Coronary artery (tissue), 2 donors: ENCODE measurements at regions not wholly inside any gene's neighbourhood (a gene's known extent, or its start where the extent isn't known, plus 50 kb on each side); places are given as distances from the start of the nearest gene placed in this dataset.
A peak's percentile ranks its signal among the peaks of the same experiment; 100 is the strongest.

Experiments used
- DNase-seq: peaks from one replicate; pipeline ENCODE4 v3.0.0-alpha.2; 2017; ENCODE audit warnings: low spot score
- H3K27ac ChIP-seq, 2 donors: fragments of 200-600 bp; sonication (generic); one replicate each; pipeline ENCODE4 v1.5.1; 2016 to 2019
- H3K4me3 ChIP-seq: fragments of 200-600 bp; sonication (generic); 2 replicates; pipeline ENCODE4 v1.5.1; 2016; ENCODE audit warnings: mild to moderate bottlenecking, moderate library complexity
- TF ChIP-seq, protein P1 (sequence below): fragments of 200-600 bp; sonication (generic); IDR thresholded peaks from one replicate; pipeline ENCODE4 v1.5.1; 2019; ENCODE audit warnings: antibody characterized with exemption

- Histone ChIP-seq H3K27ac (no peak overlapping the region), H3K4me3 (no peak overlapping the region)
- DNase-seq = no peak
- TF ChIP-seq, protein P1, sequence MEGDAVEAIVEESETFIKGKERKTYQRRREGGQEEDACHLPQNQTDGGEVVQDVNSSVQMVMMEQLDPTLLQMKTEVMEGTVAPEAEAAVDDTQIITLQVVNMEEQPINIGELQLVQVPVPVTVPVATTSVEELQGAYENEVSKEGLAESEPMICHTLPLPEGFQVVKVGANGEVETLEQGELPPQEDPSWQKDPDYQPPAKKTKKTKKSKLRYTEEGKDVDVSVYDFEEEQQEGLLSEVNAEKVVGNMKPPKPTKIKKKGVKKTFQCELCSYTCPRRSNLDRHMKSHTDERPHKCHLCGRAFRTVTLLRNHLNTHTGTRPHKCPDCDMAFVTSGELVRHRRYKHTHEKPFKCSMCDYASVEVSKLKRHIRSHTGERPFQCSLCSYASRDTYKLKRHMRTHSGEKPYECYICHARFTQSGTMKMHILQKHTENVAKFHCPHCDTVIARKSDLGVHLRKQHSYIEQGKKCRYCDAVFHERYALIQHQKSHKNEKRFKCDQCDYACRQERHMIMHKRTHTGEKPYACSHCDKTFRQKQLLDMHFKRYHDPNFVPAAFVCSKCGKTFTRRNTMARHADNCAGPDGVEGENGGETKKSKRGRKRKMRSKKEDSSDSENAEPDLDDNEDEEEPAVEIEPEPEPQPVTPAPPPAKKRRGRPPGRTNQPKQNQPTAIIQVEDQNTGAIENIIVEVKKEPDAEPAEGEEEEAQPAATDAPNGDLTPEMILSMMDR = no peak
These were observed 154.8 kb upstream of the FHL2 start for GRCh38 chr2:105553538-105554196.

DNA sequence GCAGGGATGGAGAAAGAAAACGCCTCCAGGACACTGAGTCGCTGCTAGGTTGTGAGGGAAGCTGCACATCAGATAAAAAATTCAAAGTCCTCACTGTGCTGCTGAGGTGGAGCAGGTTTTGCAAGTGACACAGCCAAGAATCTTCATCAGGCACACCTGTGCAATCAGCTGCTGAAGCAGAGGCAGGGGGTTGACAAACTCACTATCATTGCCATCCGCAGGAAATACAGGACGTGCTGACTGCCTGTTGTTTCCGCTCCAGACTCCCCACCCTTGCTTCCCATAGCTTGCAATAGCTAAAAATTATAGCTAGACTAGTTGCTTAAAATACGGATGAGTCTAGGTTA is 147.8 kb upstream of the FHL2 start:
- H3K27ac ChIP-seq = no peak overlapping the region
- TF ChIP-seq, protein P1 = no peak

DNA sequence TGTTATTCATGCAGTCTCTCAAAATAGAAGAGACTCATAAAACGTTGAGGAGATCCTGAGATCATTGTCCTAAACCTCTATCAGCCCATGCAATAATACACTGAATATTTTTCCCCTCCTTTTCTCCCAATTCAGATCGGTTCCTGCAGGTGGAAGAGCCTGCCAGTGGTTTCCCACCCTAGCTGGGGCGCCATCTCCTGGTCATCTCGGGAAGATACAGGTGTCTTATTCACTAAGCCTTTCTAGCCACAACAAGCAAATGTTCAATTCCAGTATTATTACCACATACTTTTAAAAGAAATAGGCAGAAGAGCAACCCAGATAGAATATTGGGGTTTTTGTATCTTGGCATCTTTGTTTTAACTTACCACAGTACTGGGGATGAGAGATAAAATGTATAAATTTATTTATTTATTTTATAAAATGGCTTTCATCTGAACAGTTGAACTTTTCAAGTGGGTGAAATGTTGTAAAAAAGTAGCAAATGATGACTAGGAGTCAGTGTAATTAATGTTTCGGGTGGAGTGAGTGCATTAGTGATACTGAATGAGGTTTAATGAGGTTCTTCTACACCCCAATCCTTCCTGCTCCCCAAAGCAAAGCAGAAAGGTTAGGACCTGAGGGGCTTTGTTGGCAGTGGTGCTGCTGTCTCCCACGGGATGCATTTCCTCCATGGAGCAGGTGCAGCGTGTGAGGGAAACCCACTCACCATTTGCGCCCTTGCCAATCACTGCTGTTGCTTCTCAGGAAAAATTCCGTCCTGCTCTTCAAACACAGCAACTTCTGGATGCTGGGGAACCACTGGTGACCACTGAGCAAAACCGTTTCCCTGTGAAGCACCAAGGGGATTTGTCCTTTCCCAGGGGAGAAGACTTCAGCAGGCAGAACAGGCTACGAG is 147.1 kb upstream of the FHL2 start:
- no peak for DNase-seq
- Histone ChIP-seq H3K27ac (no peak overlapping the region), H3K4me3 (no peak overlapping the region)
- TF ChIP-seq, protein P1 = peak; percentile 57

More for the DNA sequence above, 147.8 kb upstream of the FHL2 start:
- H3K4me3 ChIP-seq = no peak overlapping the region
- no peak for DNase-seq

DNA sequence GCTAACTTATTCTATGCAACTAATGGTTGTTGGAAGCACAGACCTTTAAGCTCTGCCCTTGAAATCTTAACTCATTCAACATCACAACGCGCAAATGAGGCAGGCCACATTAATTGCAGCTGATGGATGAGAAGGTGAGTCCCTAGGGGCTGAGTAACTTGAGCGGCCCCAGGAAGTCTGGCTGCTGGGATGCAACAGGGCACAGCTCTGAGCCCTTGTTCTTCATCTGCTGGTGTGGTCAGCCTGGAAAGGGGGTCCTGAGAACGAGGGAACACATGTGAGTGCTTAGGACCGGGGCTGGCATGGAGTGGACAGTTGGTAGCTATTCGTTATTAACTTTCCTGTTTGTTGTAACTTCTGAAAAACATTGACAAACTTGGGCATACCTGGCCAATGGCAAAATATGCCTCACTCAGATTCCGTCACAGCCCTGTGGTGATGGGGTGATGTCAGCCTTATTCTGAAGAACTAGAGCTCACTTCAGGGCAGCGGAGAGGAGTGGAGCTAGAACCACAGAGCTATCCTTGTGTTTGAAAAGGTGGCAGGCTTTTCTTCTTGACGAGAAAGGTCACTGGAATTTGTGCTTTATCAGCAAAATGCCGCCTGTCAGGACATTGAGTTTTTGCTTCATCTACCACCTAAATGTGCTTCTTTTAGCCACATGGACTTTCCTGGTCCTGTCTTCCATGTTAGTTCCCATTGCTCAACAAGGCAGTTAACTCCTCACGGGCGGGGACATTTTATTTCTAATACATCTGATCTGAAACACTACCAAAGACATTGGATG is 145.9 kb upstream of the FHL2 start:
- Histone ChIP-seq H3K27ac (no peak overlapping the region), H3K4me3 (no peak overlapping the region)
- TF ChIP-seq, protein P1 = no peak
- no peak for DNase-seq

DNA sequence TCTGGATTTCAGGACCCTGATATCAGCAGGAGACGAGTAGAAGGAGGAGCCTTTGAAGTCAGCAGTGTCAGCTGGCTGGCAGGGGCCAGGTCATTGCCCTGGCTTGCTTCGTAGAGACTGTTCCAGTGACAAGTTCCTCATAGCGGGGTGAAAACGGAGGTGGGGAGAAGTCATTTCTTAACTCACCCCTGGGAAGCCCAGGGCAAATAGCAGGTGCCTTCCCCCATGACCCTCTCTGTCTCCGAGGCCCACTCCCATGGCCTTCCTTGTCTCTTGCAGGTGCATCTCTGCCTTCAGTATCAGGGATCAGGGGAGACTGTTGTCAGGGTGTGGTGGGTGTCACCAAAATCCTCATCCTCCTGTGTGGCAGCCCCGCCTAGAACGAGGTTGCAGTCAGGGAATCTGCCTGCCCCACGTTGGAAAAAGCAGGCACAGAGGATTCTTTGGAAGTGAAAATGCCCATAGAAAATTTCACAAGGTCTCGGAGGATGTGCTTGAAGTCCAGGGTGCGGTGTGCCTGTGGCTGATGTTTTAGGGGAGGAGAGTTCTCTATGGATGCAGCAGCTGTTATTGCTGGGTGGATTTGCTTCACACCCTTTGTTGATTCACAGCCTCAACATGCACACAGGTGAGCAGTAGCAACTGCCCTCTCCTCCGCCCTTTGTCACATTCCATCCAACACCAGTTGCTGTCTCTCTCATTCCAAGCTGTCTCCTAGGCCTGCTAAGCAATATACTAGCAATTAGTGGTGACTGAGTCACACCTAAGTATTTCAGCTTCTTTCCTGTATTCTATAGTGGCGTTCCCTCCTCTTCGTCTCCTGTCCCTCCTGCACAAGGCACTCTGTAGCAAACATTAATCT is 142.6 kb upstream of the FHL2 start:
- H3K4me3 ChIP-seq = no peak overlapping the region
- no peak overlapping the region for H3K27ac ChIP-seq
- no peak for DNase-seq
- TF ChIP-seq, protein P1 = no peak

DNA sequence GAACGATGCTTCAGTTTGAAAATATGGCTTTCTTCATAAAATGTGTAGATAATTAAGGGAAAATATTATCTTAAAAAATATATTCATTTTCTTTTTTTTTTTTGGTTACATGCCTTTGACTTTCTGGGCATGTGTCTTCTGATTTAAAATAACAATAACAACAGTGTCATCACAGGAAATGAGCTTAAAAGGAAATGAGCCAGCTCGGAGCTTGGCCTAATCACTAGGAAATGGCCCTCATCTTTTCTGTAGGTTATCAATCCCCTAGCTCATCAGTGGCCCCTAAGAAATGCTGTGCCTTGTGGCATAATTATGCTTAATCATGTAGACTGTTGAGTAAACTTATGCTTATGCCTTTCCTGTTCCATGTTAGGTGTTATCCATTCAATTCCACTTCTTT is 141.8 kb upstream of the FHL2 start:
- no peak overlapping the region for H3K27ac ChIP-seq

More for the DNA sequence above, 141.8 kb upstream of the FHL2 start:
- TF ChIP-seq, protein P1 = no peak
- no peak overlapping the region for H3K4me3 ChIP-seq
- no peak for DNase-seq
